Activated gamma-delta T cell treated with Interleukin-2 at 50 U/mL for 16 hours (primary cell): ENCODE measurements at regions not wholly inside any gene's neighbourhood (a gene's known extent, or its start where the extent isn't known, plus 50 kb on each side); places are given as distances from the start of the nearest gene placed in this dataset.
"Not testable (repeated sequence)": the region's sequence is repeated elsewhere in the genome, so short reads cannot be mapped to it uniquely, and the experiment has no call there.

ENCODE experiments used
- DNase-seq: peaks from one replicate; pipeline ENCODE4 v3.0.0-alpha.2; 2020

DNA sequence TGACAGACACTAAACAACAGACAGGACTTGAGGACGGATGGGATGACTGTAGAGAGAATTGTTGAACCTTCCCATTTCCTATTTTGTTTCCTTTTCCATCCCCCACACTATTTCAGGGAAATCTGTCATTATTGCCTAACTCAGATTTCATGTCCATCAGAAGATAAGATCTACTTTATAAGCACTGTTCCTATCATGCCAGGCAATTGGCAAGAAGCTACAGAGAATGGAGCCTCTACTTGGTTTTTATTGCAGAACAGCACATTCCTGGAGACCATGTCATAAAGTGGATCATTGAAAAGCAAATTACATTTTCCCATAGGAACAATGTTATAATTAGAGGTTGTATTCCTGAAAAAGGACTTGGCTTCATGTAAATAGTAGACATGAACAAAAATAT lies 173.7 kb upstream of the KIF2A start:
- no peak for DNase-seq

DNA sequence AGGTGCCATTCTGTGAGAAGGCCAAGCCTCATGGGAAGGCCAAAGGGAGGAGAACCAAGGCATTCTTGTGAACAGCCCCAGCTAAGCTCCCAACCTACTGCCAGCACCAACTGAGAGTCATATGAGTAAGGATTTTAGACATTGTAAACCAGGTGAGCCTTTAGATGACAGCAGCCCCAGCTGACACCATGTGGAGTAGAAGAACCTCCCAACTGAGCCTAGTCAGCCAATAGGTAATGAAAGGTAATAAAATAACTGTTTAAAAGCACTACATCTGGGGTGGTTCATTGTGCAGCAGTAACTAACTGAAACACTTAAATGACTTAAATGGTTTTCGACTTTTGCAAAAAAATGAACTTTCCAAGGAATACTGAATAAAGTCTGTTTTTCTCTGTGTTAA lies 172.6 kb upstream of the KIF2A start:
- no peak for DNase-seq

DNA sequence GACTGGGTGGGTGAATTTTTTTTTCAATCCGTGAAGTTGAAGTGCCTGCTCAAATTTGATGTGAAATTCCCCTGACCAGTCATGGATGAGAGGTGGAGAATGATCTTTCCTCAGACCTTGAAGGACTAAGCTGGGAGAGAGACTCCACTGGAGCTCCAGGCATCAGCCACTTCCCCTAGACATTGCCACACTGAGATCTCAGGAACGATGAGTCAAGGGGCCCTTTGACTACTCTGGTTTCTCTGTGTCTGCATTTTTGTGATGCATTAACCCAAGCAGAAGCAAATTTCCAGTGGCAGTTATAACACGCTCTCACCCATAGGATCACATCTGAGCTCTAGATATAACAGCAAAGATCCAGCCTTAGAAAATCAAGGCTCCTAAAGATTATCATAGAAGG lies 171.2 kb upstream of the KIF2A start:
- DNase-seq: no peak

DNA sequence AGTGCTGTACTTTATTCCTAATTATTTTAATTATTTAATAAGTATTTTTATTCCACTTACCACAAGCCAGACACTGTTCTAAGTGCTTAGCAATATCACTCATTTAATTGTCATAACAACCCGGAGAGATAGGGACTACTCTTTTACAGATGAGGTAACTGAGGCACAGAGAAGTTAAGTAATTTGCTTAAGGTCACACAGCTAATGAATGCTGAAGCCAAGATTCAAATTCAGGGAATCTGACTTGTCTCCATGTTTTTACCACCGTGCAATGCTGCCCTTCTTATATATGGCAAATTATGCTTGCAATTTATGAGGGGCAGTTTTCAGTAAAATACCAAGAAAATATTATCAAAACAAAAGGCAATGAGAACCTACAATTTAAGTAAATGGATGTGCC lies 168.4 kb upstream of the KIF2A start:
- DNase-seq: no peak

DNA sequence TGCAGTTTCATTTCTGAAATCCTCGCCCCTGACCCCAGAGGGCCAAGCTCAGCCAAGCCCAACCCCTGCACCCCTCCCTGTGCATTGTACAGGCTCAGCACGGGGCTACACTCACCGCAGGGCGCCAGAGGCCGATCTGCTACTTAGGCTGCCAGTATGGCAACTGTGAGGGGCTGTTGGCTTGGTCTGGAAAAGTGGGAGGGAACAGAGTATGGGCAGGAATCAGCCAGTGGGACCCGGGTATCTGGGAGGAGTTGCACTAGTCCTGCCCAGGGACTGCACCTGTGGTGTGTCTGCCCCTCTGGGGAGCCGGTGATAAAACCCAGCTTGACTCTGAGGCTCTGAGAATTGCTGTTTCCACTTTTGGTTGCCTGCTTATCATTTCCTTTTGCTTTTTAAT lies 167.4 kb upstream of the KIF2A start:
- DNase-seq: no peak

DNA sequence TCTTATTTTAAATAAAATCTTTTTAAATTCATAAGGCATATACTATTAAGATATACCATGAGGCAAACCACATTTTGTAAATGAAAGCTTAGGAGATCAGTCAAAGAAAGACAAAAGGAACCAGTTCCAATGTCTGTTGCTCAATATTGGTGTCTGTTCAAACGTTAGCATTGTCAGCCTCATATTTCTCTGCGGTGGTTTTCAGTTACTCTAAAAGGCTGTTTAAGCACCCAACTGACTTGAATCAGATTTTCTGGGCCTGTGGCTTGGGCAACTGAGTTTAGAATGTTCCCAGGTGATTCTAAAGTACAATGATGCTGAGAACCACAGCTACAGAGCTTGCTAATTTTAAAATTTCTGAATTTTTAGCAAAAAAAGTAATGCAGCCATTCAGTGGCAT lies 166.3 kb upstream of the KIF2A start:
- DNase-seq: no peak

DNA sequence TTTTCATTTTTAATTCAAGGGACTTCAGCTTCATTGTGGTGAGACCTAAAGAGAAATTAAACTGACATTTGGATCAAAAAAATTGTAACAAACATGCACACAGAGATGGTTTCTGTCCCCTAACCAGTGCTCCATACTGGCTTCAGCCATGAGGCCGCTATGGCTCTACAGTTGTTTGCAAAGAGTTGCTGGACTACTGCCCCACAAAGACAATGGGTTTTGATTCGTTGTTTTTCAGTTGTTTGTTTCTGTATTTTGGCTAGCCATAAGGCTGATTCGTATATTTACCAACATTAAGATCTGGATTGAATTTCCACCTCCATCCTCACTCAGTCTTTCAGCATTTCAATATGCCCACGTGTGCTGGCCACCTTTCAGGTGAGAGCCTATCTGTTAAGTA lies 163.7 kb upstream of the KIF2A start:
- no peak for DNase-seq

DNA sequence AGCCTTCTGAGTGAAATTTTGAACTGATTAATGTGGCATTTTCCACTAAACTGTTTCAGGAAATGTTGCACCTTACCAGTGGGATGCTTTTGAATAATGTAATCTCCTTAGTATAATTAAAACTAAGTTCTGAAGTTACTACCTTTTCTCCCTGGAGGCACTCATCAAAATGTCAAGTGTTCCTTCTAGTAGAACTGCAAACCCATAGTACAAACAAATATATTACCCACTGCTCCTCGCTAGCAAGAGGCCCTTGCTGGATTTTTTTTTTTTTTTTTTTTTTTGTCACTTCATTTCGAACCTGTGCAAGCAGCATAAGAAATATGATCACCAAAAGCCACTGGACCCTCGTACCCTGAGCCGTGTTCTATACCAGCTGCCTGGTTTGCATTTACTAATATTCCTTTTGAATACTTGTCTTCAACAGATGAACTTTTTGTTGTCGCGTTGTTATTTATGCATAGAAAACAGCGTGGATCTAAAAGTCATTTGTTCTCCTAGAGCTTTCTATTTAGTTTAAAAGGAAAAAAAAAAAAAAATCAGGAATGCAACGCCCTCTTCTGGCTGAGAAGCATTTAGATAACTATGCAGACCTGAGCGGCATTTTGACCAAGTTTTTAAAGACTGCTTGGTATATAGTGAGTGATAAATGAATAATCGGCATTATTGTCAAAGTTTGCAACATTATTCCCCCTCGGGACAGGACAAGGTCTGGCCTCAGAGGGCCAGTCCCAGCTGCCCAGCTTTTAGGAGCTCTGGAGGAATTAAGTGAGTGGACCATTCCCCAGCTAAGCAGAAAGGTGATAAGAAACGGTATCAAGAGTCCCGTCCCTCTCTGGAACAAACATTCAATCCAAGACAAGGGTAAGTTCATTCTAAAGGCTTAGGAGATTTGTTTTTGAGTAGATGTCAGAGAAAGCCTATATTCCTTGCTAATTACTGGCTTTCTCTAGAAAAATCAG lies 162.5 kb upstream of the KIF2A start:
- DNase-seq: no peak

DNA sequence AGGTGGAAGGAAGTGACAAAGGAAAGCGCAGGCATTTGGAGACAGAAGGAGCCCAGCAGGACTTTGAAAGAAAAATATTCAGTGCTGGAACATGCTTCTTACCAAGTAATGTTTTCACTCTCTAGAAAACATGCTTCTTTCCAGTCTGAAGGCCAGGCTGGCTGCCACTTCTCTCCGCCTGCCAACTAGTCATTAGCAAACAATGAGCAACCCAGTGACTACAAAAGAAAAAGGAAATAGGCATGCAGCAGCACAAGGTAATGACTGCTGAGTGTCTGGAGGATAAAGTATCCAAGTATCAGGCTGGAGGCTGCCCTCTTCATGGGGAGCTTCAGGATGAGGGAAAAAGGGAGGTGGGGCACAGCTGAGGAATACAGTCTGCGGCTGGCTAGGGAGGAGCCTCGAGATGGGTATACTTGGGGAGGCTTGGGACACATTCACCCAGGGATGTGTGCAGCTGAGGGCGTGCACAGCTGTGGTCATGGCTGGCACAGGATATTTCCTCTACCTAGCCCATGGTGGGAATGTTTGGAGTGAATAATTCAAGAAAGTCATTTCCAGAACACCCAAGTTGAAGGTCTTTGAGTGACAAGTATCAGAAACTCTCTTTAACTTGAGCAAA lies 161.5 kb upstream of the KIF2A start:
- DNase-seq: no peak

DNA sequence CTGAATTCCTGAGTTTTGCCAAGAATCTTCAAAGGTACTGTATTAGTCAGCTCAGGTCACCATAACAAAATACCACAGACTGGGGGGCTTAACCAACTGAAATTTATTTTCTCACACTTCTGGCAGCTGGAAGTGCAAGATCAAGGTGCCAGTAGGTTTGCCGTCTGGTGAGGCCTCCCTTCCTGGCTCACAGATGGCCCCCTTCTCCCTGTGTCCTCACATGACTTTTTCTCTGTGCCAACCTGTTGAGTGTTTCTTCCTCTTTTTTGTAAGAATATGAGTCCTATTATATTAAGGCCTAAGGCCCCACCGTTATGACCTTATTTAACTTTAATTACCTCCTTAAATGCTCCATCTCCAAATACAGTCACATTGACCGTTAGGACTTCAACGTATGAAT lies 156.1 kb upstream of the KIF2A start:
- DNase-seq: no peak

DNA sequence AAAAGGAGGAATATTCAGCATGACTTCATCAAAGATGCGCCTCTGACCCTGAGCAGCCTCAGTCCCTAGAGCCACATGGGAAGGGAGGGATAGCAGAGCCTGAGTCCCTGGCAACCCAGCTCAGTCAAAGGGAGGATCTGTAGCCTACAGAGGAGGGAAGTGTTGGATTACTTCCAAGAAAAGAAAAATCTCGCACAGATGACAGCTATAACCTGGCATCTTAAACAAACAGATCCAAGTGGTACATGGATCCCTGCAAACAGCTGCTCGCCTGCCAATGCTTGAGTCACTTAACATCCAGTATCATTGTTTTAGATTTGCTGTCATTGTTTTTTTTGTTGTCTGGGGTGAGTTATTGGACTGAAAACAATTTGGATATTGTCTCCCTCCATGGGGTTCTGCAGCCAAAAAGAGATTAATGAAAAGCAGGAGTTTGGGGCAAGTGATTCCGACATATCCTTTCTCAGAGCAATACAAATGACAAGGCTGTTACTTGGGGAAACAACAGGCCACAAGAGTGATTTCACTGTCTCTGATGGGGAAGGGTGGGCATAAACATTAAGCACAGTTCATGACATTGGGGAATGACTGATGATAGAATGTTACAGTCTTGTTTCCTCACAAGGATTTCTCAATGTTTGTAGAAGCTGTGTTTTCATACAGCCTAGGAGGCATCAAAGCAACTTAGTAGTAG lies 153.5 kb upstream of the KIF2A start:
- DNase-seq: no peak

DNA sequence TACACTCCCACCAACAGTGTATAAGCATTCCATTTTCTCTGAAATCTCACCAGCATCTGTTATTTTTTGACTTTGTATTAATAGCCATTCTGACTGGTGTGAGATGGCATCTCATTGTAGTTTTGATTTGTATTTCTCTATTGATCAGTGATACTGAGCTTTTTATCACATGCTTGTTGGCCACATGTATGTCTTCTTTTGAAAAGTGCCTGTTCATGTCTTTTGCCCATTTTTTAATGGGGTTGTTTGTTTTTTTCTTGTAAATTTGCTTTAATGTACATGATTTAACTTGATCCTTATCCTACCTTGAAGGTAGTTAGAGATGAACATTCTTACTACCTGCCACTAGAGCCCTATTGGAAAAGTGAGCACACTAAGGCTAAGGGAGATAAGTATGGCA lies 151.2 kb upstream of the KIF2A start:
- DNase-seq: no peak

DNA sequence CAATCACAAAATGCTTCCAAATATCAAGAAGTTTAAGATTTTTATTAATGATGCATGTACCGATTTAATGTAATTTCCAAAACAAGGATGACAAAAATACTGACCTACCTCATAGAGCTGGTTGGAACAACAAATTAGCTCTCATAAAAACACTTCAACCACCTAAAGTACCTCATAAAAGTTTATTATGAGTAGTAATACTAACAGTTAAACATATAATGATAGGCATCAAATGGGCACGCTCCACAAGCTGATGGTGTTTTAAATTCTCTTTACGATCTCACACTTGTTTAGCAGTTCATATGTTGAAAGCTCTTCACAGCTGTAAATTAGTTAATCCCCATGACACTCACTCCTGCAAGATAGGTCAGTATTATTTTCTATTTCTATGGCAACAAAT lies 150.0 kb upstream of the KIF2A start:
- no peak for DNase-seq

DNA sequence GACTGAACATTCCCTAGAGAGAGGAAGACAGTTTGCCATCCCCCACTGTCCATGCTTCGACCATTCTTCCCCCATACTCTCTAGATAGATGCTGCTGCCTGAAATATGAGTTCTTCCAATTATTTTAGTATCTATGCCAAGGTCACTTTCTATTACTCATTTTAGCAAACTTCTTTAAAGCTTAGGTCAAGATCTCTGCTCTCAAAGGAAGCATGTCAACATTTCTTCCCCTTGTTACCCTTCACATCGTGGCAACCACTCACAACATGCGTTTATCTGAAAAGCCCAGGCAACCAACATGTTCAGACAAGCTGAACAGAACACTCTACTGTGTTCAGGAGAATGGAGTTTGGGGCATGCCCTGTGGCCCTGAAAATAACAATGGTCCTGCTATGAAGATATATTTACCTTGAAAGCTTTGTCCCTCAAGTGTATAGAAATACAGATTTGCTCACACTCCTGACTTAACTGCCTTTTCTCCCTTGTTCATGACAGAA lies 138.4 kb upstream of the KIF2A start:
- no peak for DNase-seq

DNA sequence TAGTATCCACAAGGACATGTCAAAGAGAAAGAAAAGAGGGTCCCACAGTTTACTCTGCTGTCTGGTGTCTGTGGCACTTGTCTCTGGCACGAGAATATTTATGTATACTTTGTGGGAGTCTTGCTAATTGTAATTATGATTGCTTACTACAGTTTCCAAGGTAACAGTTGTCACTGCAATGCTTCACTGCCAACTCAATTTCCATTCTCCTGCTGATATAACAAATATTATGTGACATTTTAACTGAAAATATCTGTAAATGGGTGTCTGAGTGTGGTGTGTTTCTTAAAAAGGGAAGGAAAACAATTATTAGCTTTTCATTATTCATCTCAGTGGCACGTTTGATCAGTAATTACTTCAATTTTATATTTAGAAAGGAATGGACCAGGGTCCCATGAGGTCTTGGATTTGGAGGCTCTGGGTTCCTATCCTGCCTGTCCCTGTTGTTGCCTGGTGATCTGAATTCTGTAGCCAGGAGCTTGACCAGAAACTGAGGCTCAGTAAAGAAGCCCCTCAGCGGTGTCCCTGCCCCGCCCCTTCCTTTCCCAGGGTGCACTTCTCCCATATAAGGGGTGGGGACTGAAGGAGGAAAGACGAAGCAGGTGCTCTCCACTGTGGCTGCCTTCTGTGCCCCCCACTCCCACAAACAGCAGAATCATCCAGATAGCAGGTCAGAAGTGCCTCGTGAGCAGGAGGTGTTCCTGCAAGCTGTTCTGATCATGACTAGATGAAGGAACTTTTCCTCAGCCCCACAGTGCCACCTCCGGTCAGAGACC lies 137.3 kb upstream of the KIF2A start:
- DNase-seq: no peak

DNA sequence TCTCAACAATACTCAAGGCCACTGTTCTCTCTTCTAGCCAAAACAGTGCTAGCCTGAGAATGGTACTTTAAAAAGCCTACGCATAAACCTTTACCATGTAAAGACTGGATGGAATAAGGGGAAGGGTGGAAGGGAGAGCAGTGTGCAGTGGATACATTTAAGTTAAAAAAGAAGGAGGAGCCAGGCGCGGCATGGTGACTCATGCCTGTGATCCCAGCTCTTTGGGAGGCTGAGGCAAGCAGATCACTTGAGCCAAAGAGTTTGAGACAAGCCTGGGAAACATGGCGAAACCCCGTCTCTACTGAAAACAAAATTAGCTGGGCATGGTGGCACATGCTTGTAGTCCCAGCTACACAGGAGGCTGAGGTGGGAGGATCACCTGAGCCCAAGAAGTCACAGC lies 127.7 kb upstream of the KIF2A start:
- no peak for DNase-seq

DNA sequence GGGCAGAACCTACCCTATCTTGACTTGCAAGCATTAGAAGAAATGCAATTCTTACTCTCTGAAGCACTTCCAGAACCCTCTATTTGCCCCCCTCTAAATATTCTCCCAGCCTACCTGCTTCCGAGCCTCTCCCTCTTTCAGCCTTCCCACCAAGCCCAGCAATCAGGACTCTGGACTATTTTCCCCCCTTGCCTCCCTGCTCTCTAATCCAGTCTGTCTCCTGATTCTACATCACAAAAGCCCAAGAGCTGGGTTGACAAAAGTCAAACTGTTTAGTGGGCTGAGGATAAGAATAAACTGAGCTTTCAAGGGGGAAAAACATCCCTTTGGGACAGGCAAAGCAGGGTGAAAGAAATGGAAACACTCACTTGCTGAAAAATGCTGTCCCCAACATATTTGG lies 123.2 kb upstream of the KIF2A start:
- DNase-seq: no peak

DNA sequence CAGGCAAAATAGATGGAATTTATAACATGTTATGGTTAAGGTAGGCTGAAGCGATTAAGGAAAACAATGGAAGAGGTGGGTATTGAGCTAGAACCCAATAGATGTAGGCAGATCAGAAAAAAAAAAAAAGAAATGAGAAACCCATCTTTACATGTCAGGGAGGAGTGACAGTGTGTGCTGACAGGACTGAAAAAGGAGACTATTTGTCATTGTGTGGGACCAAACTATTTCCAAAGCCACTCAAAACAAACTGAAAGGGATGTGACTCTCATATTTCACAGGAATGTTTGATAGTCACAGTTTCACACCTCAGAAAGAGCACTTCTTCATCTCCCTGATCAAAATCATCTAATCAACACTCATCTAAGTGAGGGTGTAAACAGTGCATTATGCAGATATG lies 122.3 kb upstream of the KIF2A start:
- DNase-seq: no peak

DNA sequence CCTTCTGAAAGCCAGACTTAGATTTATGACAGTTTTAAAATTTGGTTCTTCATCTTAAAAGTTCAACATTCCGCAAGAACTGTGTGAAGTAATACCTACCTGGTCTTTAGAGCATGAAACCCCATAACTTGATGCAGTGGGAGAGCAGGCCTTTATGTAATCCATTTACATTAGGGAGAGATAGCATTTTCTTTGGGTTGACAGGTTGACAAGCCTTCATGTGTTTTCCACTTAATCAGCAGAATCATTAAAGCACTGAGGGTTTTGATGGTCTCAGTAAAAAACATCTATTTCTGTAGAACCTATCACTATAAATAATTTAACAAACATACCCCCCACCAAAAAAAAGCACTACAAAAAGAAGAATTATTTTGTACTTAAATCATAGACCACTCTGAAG lies 121.6 kb upstream of the KIF2A start:
- no peak for DNase-seq

DNA sequence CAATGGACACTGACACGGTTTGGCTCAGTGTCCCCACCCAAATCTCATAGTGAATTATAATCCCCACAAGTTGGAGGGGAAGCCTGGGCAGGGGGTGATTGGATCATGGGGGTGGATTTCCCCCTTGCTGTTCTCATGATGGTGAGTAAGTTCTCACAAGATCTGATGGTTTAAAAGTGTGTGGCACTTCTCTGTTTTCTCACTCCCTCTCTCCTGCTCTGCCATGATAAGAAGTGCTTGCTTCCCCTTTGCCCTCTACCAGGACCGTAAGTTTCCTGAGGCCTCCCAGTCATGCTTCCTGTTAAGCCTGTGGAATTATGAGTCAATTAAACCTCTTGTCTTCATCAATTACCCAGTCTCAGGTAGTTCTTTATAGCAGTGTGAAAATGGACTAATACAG lies 115.8 kb upstream of the KIF2A start:
- DNase-seq: no peak

DNA sequence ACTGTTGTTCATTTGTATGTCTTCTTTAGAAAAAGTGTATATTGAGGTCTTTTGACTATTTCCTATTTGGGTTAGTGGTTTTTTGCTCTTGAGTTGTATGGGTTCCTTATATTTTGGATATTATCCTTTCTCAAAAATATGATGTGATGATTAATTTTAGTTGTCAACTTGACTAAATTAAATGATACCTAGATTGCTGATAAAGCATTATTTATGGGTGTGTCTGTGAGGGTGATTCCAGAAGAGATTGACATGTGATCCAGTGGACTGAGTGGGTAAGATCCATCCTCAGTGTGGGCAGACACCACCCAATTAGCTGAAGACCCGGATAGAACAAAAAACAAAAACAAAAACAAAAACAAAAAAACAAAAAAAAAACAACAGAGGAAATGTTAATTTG lies 115.1 kb upstream of the KIF2A start:
- DNase-seq: no peak

DNA sequence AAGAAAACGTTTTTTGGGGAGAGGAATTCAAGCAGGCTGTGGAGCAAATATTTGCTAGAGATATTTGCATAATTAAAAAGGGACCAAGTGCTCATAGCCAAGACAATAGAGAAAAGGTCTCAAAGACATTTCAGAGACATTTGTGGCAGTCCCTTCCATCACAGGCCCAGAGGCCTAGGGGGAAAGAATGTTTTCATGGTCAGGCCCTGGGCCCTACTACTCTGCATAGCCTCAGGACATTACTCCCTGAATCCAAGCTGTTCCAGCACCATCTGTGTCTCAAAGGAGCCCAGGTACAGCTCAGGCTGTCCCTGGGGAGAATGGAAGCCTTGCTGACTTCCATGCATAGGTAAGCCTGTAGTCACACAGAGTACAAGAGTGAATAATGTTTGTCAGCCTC lies 113.0 kb upstream of the KIF2A start:
- DNase-seq: no peak

DNA sequence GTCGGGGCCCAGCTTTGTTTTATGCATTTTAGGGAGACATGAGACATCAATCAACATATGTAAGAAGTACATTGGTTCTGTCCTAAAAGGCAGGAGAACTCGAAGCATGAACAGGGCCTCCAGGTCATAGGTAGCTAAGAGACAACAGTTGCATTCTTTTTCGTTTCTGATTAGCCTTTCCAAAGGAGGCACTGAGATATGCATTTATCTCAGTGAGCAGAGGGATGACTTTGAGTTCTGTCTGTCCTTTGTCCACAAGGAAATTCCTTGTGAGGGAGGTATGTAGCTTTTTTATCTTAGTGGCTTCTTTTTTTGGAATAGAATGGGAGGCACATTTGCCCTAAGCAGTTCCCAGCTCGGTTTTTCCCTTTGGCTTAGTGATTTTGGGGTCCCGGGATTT lies 109.5 kb upstream of the KIF2A start:
- not testable (repeated sequence) for DNase-seq
